K562 (cell line): ENCODE measurements at regions not wholly inside any gene's neighbourhood (a gene's known extent, or its start where the extent isn't known, plus 50 kb on each side); places are given as distances from the start of the nearest gene placed in this dataset.

Experiments used
- CREB1 ChIP-seq, 2 experiments: sonication (generic) in 1 of 2; formaldehyde crosslinking in 1 of 2; IDR thresholded peaks; 2 replicates each; pipeline versions ENCODE4 v1.6.1 to v1.8.0; 2012 to 2022; ENCODE audit warnings: inconsistent platforms in 1 of 2, mild to moderate bottlenecking in 1 of 2, missing genetic modification reagents in 1 of 2, moderate library complexity in 1 of 2
- CTCFL ChIP-seq: IDR thresholded peaks from 2 replicates; pipeline ENCODE4 v1.6.1; 2011; ENCODE audit warnings: borderline replicate concordance, low read depth, mild to moderate bottlenecking, moderate library complexity, low read length; ENCODE audit not compliant: insufficient read depth, poor library complexity, severe bottlenecking
- DEAF1 ChIP-seq: fragments of 450-650 bp; formaldehyde crosslinking; IDR thresholded peaks from 2 replicates; pipeline ENCODE4 v1.4.0; 2020; ENCODE audit warnings: mild to moderate bottlenecking, moderate library complexity
- GTF2B ChIP-seq: IDR thresholded peaks from 2 replicates; pipeline ENCODE4 v1.6.1; 2011; ENCODE audit not compliant: insufficient read length; ENCODE audit errors: extremely low read depth
- NELFE ChIP-seq: IDR thresholded peaks from 2 replicates; pipeline ENCODE4 v1.6.1; 2011; ENCODE audit warnings: mild to moderate bottlenecking; ENCODE audit not compliant: insufficient read depth, insufficient read length
- PBX2 ChIP-seq, 2 experiments: IDR thresholded peaks in 1 of 2; conservative IDR thresholded peaks in 1 of 2; 2 replicates each; pipeline ENCODE4 v1.6.1; 2016; ENCODE audit warnings: low read depth in 2 of 2, mild to moderate bottlenecking in 1 of 2, missing compliant biosample characterization in 1 of 2, missing genetic modification characterization in 1 of 2, moderate library complexity in 1 of 2
- ZNF143 ChIP-seq: sonication (generic); formaldehyde crosslinking; IDR thresholded peaks from 2 replicates; pipeline ENCODE4 v1.9.0; 2022; ENCODE audit warnings: mild to moderate bottlenecking, missing genetic modification reagents

- TF ChIP-seq DEAF1 (CRISPR knock-in tag) (no peak), PBX2 (CRISPR knock-in tag; IDR thresholded peaks at IDR 0.05; ENCODE audit: low read depth) (no peak), PBX2 (tag; conservative IDR thresholded peaks at IDR 0.05; ENCODE audit: low read depth) (no peak), CTCFL (peak; percentile 78), GTF2B (no peak), ZNF143 (CRISPR knock-in tag) (no peak), CREB1 (IDR thresholded peaks at IDR 0.05) (0 out of 2 replicates have a peak, but pooled peaks have one; percentile 10), CREB1 (CRISPR knock-in tag; IDR thresholded peaks at IDR 0.05) (peak; percentile 28; the same call in 1 of the 2 replicates), NELFE (no peak)
Observed at GRCh38 chr16:85393674-85394451, 219.3 kb upstream of the GSE1 start (continued).
